ENCODE measurements at regions not wholly inside any gene's neighbourhood (a gene's known extent, or its start where the extent isn't known, plus 50 kb on each side); places are given as distances from the start of the nearest gene placed in this dataset.
"Not testable (repeated sequence)": the region's sequence is repeated elsewhere in the genome, so short reads cannot be mapped to it uniquely, and the experiment has no call there.

DNA sequence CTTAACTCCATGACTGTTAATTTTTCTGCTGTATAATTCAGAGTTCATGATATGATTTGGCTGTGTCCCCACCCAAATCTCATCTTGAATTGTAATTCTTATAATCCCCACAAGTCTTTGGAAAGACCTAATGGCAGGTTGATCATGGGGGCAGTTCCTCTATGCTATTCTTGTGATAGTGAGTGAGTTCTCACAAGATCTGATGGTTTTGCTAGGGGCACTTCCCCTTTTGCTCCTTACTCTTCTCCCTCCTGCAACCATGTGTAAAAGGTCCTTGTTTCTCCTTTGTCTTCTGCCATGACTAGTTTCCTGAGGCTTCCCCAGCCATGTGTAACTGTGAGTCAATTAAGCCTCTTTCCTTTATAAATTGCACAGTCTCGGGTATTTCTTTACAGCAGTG lies 1751.9 kb downstream of the ARAP2 start:
- intact Hi-C loops (cut with DNase I): no loop called here
- Histone ChIP-seq H3K27ac (no peak overlapping the region), H3K9me3 (replicated peaks in 1 of 3) (no peaks in the 10 kb centered on the region), H3K4me1 (replicated peaks in 1 of 2) (no peaks in the 10 kb centered on the region), H3K4me3 (no peak overlapping the region), H3K27me3 (no peaks in the 10 kb centered on the region), H3K36me3 (replicated peaks in 1 of 2) (no peaks in the 10 kb centered on the region)
- DNase-seq: no peak
- TF ChIP-seq, protein P1, sequence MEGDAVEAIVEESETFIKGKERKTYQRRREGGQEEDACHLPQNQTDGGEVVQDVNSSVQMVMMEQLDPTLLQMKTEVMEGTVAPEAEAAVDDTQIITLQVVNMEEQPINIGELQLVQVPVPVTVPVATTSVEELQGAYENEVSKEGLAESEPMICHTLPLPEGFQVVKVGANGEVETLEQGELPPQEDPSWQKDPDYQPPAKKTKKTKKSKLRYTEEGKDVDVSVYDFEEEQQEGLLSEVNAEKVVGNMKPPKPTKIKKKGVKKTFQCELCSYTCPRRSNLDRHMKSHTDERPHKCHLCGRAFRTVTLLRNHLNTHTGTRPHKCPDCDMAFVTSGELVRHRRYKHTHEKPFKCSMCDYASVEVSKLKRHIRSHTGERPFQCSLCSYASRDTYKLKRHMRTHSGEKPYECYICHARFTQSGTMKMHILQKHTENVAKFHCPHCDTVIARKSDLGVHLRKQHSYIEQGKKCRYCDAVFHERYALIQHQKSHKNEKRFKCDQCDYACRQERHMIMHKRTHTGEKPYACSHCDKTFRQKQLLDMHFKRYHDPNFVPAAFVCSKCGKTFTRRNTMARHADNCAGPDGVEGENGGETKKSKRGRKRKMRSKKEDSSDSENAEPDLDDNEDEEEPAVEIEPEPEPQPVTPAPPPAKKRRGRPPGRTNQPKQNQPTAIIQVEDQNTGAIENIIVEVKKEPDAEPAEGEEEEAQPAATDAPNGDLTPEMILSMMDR (IDR thresholded peaks at IDR 0.05): no peak
- no peak for TF ChIP-seq POLR2A (IDR thresholded peaks at IDR 0.05)
- WGBS, 4 donors: 67 to 86% (median 75%) methylated on average over 1 of the region's 1 CpG

GRCh38 chr4:34502086-34502485 lies 1742.2 kb downstream of the ARAP2 start:
- intact Hi-C loops (cut with DNase I): no loop called here
- Histone ChIP-seq H3K9me3 (replicated peaks in 1 of 3) (no peaks in the 10 kb centered on the region), H3K4me1 (replicated peaks in 1 of 2) (no peaks in the 10 kb centered on the region), H3K27me3 (no peaks in the 10 kb centered on the region), H3K36me3 (replicated peaks in 1 of 2) (no peaks in the 10 kb centered on the region), H3K27ac (no peak overlapping the region), H3K4me3 (no peak overlapping the region)
- 67 to 86% (median 78%) methylated on average over 2 of the region's 2 CpGs for WGBS, 4 donors
- DNase-seq: no peak
- no peak for TF ChIP-seq POLR2A (IDR thresholded peaks at IDR 0.05)
- TF ChIP-seq, protein P1 (IDR thresholded peaks at IDR 0.05): no peak

DNA sequence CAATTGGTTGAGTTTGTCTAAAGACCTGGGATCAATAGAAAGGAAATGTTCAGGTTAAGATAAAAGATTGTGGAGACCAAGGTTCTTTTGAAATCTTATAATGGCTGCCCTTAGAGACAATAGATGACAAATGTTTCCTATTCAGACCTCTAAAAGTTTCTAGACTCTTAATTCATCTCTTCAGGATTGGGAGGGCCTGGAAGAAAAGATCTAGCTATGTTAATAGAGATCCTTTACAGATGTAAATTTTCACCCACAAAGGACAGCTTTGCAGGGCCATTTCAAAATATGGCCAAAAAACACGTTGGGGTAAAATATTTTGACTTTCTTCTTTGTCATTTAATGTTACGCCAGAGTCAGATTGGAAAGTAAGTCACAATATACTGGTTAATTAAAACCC lies 1739.6 kb downstream of the ARAP2 start:
- intact Hi-C loops (cut with DNase I); H3K27me3 ChIP-seq; H3K27ac ChIP-seq; DNase-seq; H3K36me3 ChIP-seq (replicated peaks in 1 of 2); H3K9me3 ChIP-seq (replicated peaks in 1 of 3); H3K4me3 ChIP-seq; H3K4me1 ChIP-seq (replicated peaks in 1 of 2): not testable (repeated sequence)
- 62 to 77% (median 68%) methylated on average over 2 of the region's 2 CpGs for WGBS, 4 donors

GRCh38 chr4:34506511-34507092 lies 1737.7 kb downstream of the ARAP2 start:
- H3K9me3 ChIP-seq (replicated peaks in 1 of 3); H3K27me3 ChIP-seq; H3K27ac ChIP-seq; intact Hi-C loops (cut with DNase I); H3K4me1 ChIP-seq (replicated peaks in 1 of 2); H3K4me3 ChIP-seq; H3K36me3 ChIP-seq (replicated peaks in 1 of 2); DNase-seq: not testable (repeated sequence)
- 89 to 94% (median 92%) methylated on average over 18 to 26 of the region's 26 CpGs for WGBS, 4 donors

DNA sequence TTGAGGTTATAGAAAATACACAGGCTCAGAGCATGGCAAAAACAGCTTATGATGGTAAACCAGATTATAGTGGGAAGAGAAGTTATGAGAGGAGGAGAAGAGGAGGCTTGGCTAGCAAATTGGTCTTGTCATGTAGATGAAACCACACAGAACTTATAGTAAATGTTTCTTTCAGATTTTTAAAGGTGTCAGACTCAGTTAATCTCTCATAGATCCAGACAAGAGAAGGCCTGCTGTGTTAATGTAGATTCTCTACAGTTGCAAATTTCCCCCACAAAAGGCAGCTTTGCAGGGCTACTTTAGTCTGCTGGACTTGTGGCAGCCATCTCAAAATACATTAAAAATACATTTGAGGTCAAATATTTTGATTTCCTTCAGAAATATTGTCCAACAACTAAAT lies 1731.7 kb downstream of the ARAP2 start:
- TF ChIP-seq POLR2A (IDR thresholded peaks at IDR 0.05): no peak
- TF ChIP-seq, protein P1 (IDR thresholded peaks at IDR 0.05): no peak
- H3K27ac ChIP-seq: no peak overlapping the region
- no peaks in the 10 kb centered on the region for H3K27me3 ChIP-seq
- H3K36me3 ChIP-seq (replicated peaks in 1 of 2): no peaks in the 10 kb centered on the region
- intact Hi-C loops (cut with DNase I): no loop called here
- H3K4me1 ChIP-seq (replicated peaks in 1 of 2): no peaks in the 10 kb centered on the region
- no peak for DNase-seq
- H3K9me3 ChIP-seq (replicated peaks in 1 of 3): no peaks in the 10 kb centered on the region
- H3K4me3 ChIP-seq: no peak overlapping the region

Measured in adrenal gland (tissue), 9 donors.